KBM-7 (cell line): ENCODE measurements at regions not wholly inside any gene's neighbourhood (a gene's known extent, or its start where the extent isn't known, plus 50 kb on each side); places are given as distances from the start of the nearest gene placed in this dataset.

Experiments used
- DNase-seq: peaks from one replicate; pipeline ENCODE4 v3.0.0-alpha.2; 2015
- in situ Hi-C: fragments of 300-500 bp; cut with MboI; formaldehyde crosslinking; loops from 2 replicates; pipeline ENCODE4 v1.14.3; 2020; ENCODE audit warnings: low sequenced_read_pairs, low pct_unique_long_range_greater_than_20kb, mixed read lengths

- DNase-seq = no peak
- in situ Hi-C loops = no loop called here
These were observed 197.5 kb upstream of the COPS8 start for GRCh38 chr2:236887953-236888793.

GRCh38 chr2:236888794-236889780, 196.6 kb upstream of the COPS8 start:
- in situ Hi-C loops = no loop called here
- no peak for DNase-seq

- in situ Hi-C loops = no loop called here
- DNase-seq = no peak
These were observed 195.6 kb upstream of the COPS8 start for GRCh38 chr2:236889791-236890704.

- in situ Hi-C loops = no loop called here
- DNase-seq = no peak
These were observed 193.0 kb upstream of the COPS8 start for GRCh38 chr2:236892721-236893120.

- no peak for DNase-seq
These were observed 190.9 kb upstream of the COPS8 start for GRCh38 chr2:236894791-236895190.

GRCh38 chr2:236895497-236895896, 190.2 kb upstream of the COPS8 start:
- in situ Hi-C loops = no loop called here
- DNase-seq = no peak

More at GRCh38 chr2:236894791-236895190, 190.9 kb upstream of the COPS8 start:
- in situ Hi-C loops = no loop called here

GRCh38 chr2:236896688-236897087, 189.0 kb upstream of the COPS8 start:
- no peak for DNase-seq
- in situ Hi-C loops = no loop called here

GRCh38 chr2:236899146-236899545, 186.5 kb upstream of the COPS8 start:
- no peak for DNase-seq
- in situ Hi-C loops = no loop called here

- DNase-seq = no peak
- in situ Hi-C loops = no loop called here
These were observed 185.6 kb upstream of the COPS8 start for GRCh38 chr2:236899950-236900640.

- DNase-seq = no peak
- in situ Hi-C loops = no loop called here
These were observed 183.7 kb upstream of the COPS8 start for GRCh38 chr2:236901956-236902355.

GRCh38 chr2:236903978-236904377, 181.7 kb upstream of the COPS8 start:
- DNase-seq = no peak
- in situ Hi-C loops = no loop called here

- in situ Hi-C loops = no loop called here
- no peak for DNase-seq
These were observed 181.1 kb upstream of the COPS8 start for GRCh38 chr2:236904389-236905263.

GRCh38 chr2:236905976-236906375, 179.7 kb upstream of the COPS8 start:
- in situ Hi-C loops = no loop called here
- no peak for DNase-seq

GRCh38 chr2:236908439-236909192, 177.1 kb upstream of the COPS8 start:
- in situ Hi-C loops = no loop called here
- no peak for DNase-seq

- in situ Hi-C loops = no loop called here
- DNase-seq = no peak
These were observed 176.5 kb upstream of the COPS8 start for GRCh38 chr2:236909193-236909504.

- in situ Hi-C loops = no loop called here
- DNase-seq = no peak
These were observed 175.9 kb upstream of the COPS8 start for GRCh38 chr2:236909802-236910201.
